HK-2 (cell line): ENCODE measurements at regions not wholly inside any gene's neighbourhood (a gene's known extent, or its start where the extent isn't known, plus 50 kb on each side); places are given as distances from the start of the nearest gene placed in this dataset.

ENCODE experiments used
- DNase-seq: peaks from one replicate; pipeline ENCODE4 v3.0.0-alpha.2; 2018; ENCODE audit not compliant: unreplicated experiment

DNA sequence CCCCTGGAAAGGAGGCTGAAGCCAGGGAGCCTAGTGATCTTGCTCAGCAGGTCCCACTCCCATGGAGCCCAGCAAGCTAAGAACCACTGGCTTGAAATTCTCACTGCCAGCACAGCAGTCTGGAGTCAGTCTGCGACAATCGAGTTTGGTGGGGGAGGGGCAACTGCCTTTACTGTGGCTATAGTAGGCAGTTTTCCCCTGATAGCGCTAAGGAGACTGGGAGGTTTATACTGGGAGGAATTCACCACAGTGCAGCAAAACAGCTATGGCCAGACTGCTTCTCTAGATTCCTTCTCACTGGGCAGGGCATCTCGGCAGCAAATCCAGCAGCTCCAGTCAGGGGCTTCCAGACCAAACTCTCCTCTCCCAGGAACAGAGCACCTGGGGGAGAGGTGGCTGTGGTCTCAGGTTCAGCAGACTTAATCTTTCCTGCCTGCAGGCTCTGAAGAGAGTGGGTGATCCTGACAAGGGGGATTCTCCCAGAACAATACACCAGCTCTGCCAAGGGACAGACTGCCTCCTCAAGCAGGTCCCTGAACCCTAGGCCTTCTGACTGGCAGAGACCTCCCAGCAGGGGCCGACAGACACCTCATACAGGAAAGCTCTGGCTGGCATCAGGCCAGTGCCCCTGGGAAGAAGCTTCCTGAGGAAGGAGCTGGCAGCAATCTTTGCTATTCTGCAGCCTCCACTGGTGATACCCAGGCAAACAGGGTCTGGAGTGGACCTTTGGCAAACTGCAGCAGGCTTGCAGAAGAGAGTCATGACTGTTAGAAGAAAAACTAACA is 548.5 kb upstream of the NEGR1 start:
- no peak for DNase-seq

DNA sequence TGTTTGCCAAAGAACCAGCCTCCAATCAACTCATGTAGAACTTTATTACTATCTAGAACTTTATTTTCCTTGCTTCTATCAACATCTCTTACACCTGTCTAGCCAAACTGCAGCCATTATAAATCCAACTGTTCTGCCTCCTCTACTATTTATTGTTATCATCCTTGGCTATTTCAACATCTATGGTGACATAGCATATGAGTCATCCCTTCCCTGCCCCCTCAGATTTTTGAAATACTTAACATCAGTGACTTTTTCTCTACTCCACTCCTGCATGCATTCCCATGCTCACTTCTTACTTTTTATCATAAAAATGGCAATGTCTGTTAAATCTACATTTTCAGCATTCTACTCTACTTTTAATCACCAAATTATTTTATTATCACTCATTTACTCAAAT is 544.9 kb upstream of the NEGR1 start:
- DNase-seq: no peak

DNA sequence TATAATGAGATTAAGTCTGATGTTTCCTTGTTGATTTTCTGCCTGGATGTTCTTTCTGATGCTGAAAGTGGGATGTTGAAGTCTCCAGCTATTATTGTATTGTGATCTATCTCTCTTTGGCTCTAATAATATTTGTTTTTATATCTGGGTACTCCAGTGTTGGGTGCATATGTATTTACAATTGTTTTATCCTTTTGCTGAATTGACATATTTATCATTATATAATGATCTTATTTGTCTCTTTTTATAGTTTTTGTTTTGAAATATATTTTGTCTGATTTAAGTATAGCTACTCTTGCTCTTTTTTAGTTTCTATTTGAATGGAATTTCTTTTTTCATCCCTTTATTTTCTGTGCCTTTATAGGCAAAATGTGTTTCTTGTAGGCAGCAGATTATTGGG is 522.2 kb upstream of the NEGR1 start:
- DNase-seq: no peak

DNA sequence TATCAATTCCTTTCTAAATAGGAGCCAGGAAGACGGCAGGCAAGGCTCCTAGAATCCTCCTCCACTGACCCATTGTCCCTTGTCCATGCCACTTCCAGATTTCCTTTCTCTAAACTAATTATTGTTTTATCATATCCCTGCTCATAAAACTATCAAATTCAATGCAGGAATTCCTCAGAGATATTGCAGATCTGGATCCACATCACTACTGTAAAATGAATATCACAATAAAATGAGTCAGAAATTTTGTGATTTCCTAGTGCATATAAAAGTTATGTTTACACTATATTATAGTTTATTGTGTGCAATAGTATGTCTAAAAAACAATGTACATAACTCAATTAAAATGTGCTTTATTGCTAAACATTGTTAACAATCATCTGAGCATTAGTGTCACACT is 498.7 kb upstream of the NEGR1 start:
- DNase-seq: no peak

DNA sequence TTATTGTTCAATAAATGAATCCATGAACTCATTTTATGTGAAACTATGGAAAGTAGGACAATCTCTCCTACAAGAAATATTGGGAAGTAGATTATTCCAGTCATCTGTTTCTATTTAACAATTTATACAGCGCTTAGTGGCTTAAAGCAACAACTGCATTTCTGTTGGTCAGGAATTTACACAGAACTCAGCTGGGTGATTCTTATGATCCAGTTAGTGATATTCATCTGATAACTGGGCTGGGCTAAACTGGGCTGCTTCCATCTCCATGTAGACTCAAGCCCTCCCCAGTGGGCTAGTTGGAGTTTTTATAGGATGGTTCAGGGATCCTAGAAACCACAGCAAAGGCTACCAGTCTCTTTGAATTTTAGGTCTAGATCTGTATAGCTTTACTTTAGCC is 497.9 kb upstream of the NEGR1 start:
- DNase-seq: no peak

DNA sequence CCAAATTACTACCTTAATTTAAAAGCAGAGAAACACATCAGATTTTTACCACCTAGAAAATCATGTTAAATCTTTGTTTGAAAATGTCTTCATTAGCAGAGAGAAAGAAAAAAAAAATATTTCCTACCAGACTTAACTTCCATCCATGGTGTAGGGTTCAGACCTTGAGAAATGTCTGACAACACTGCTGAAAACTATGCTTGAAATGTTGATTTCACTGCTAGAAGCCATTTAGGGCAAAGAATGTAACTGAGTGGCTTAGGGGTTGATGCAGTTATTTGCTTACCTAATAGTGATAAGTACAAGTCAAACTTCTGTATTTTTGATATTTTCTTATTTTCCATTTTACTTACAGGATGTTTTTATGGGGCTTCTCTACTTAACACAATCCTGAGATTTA is 495.6 kb upstream of the NEGR1 start:
- DNase-seq: no peak

DNA sequence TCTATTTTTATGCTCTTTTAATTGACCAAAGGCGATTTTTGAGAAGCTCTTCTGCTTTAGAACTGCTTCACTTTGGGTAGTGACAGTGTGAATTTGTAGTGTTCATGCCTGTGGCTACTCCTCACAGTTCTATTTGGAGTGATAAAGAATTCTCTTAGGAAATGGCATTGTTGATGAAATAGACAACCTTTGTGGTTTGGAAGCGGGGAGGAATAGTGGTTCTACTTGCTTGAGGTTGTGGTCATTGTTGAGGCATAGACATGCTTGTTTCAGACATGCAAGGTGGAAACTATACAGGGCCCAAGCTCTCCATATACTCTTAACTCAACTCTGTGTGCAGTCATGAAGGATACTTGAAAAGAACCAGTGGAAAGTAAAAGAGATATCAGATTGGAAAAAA is 481.1 kb upstream of the NEGR1 start:
- no peak for DNase-seq

DNA sequence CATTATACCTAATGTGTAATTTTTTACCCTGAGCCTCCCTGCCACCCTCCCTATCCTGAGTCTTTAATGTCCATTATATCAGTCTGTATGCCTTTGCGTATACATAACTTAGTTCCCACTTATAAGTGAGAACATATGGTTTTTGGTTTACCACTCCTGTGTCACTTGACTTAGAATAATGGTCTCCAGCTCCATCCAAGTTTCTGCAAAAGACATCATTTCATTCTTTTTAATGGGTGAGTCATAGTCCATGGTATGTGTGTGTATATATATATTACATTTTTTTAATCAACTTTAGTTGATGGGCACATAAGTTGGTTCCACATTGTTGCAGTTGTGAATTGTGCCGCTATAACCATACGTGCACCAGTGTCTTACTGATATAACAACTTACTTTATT is 477.1 kb upstream of the NEGR1 start:
- DNase-seq: no peak

DNA sequence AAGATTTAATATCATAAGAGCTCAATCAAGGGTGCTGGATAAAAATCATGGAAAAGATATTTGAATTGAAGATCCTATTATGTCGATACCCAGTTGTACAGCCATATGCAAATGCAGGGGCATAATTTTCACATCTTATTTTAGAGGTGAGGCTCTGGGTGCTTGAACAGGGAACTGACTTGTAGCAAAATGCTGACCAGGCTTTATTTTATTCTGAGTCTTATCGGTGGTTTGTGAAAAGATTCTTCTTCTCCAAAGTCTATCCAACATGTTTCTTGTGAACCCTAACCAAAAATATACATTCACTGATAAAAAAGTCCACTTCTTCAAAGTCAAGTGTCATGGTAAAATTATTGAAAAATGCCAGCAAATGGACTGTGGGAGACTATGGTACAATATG is 475.5 kb upstream of the NEGR1 start:
- no peak for DNase-seq

DNA sequence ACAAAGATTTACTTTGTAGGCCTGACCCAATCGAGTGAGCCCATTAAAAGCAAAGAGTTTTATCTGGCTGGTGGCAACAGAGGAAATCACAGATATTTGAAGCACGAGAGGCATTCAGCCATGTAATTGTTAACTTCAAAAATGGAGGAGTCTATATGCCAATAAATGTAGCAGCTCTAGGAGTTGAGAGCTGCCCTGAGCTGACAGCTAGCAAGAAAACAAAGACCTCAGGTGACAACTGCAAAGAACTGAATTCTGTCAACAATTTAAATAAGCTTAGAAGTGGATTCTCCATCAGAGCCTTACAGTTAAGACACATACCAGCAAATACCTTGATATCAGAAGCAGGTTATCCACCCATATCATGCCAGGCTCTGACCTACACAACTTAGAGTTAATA is 463.1 kb upstream of the NEGR1 start:
- DNase-seq: no peak

DNA sequence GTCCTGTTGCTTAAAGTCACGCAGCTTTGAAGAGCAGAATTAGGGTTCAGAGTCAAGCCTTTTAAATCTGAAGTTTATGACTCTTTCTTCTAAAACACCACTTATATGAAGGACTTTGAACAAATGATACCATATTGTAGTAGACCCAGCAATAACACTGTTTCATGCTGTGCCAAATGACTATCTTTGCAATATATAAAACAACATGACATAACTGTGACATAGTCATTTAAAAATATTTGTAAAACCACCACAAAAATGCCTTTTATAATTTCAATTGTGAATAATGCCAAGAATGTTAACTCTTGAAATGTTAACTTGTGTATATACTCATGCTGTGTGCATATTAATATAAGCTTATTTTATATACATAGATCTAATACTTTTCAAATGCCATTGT is 452.1 kb upstream of the NEGR1 start:
- DNase-seq: no peak

DNA sequence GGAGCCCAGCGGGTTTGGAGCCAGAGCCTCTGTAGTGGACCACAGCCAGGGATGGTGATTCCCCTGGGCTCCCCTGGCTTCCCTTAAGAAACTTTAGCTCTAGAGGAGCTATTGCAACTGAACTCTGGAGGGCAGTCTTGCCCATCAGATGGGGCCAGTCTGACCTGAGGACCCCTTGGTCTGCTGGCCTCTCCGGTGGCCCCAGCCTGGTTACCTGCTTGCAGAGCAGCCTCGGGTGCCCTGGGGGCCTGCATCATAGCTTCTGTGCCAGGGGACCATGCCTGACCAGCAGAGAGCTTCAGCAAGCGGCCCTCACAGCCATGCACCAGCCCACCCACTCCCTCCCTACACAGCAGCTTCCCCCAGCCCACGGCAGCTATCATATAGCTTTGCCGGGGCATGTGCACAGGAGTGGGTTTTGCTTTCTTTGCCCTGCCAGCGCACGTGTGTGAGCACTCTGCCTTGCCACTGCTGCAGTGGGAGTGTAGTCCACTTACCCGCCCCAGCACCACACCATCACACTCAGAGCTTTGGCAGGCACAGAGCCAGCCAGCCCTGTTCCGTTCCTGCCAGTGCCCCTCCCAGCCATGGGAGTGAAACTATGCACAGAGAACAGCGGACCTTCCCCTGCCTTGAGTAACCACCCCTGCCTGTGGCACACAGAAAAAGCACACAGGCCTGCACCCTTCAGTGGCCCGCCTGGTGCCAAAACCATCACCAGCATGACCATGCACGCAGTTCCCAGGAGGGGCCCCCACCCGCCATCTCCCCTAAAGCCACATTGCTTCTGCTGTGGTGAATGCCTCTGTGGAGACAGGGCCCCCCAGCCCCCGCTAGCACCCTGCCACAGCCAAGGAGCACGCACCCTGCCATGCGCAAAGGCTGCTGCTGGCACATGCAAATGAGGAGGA is 442.9 kb upstream of the NEGR1 start:
- no peak for DNase-seq

DNA sequence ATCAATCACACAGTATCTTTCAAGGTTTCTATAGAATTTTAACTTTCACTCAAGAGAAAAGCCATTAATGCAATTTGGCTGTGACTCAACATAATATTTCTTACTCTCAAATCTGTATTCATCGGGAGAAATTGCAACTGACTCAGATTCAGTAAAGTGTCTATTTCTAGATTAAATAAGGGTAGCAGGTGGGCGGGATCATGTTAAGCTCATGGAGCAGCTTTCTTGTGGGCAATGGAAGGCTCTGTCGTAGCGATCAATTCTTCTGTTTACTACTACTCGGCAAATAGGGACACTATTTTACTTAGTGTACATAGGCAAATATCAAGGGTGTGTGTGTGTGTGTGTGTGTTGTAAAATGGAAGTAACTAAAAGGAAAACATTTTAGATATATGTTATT is 423.6 kb upstream of the NEGR1 start:
- no peak for DNase-seq

DNA sequence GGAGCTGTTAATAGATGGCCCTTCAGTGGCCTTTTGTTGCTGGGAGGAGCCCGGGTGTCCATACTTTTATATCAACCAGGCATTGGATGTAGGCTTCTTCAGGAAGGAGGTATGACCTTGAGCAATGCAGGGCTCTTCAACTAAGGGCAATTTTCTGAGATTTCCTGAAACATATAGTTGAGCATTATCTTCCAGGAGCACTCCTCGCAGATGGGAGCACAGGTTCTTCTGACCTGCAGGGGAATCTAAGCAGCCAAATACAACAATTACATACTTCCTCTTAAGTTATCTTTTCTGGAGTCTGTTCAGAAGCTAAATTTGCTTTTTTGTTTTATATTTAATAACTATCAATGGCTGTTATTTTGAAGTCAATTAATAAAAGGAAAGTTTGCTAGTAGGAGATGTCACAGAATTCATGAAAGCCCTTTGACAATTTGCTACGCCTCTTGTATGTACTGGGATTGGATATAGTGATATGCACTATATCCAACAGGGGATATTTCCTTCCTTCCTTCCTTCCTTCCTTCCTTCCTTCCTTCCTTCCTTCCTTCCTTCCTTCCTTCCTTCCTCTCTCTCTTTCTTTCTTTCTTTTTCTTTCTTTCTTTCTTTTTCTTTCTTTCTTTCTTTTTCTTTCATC is 422.6 kb upstream of the NEGR1 start:
- no peak for DNase-seq

DNA sequence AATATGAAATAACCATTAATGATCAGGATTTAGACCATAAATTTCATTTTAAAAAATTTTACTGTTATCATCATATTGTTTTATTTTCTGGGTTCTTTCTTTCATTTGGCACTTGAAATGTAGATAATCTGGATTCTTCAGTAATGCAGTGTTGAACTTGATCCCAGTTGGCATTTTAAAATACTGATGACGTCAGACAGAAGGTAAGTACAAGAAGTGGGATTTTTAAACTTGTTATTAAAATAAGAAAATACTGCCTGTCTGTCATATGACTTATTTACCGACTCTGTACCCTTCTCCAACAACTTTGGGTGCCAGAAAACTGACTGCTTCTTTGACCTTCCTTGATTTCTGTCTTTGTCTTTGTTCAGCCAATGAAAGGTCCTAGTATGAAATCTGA is 415.1 kb upstream of the NEGR1 start:
- no peak for DNase-seq

DNA sequence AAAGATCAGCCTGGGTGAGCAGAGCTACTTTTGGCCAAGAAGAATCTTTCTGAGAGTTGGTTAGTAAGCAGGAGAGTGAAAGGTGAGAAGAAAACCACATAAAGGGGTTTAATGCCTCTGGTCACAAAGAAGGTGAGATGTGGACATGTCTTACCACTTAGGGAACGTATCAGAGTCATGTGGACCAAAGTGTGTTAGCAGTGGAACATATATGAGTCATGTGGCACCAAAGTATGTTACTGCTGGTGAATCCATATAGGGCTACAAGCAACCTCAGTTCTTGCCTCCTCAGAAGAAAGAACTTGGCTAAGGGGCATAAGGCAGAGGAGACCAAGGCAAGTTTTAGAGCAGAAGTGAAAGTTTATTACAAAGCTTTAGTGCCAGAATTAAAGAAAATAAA is 411.6 kb upstream of the NEGR1 start:
- no peak for DNase-seq

DNA sequence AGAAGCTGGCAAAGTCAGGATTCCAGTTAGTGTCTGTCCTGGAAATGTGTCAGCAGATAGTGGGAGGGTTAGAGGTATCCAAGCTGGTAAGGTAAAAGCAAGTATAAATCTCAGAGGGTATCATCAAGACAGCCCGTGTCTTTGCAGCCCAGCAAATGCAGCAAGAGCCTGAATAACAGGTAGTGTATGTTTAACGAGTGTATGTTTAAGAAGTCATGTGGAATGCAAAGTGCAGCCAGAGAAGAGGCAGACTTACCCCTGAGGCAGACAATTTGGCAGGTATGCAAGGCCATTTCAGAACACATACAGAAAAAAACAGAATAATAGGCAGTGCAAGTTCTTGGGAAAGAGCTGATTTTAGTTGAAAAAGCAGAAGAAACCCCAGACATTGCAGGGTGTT is 411.0 kb upstream of the NEGR1 start:
- DNase-seq: no peak

DNA sequence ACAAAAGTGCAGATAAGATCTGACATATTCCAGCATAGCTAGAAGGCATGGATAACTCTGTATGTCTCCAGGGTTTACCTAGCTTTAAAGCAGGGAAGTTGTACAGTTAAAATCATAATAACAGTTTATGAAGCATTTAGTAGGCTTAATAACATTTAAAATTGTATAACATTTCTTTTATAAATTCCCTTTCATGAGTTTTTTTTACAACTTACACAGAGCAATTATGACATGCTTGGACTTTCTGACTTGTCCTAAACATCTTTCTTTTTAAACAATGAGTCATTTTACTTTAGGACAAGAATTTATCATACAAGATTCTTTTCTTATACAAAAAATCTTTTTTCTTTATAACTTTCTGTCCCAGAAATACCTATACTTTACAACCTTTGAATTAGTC is 408.5 kb upstream of the NEGR1 start:
- DNase-seq: no peak

DNA sequence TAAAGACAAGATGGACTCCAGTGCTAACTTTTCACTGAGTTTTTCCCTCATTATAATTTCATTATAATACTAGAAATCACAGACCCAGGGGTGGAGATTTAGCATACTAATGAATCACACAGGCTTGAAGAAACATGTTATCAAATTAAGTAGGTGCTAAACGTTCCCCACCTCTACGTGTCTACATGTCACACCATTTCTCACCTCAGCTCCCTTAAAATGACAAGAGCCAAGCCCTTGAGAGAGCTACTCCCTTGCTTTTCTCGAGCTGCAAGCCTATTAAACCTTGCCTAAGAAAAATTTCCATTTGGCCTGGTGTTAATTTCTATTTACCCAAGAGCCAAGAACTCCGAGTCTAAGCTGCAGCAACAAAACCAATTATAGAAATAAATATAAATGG is 396.3 kb upstream of the NEGR1 start:
- no peak for DNase-seq

DNA sequence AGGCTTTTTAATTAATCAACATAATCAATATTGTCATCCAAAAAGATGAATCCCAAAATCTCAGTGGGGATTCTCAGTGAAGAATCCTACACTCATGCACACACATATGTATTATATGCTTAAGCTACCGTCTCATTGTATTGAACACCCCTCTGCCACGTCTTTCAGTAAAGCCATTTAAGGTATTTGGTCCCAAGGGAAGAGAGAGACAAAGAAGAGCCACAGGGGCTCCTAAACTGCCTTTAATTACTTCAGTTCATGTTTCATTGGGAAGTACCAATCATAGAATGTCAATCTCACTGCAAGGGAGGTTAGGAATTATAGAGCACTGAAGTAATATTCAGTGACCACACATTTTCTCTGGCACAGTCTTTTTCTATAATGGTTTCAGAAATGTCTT is 388.6 kb upstream of the NEGR1 start:
- DNase-seq: no peak

DNA sequence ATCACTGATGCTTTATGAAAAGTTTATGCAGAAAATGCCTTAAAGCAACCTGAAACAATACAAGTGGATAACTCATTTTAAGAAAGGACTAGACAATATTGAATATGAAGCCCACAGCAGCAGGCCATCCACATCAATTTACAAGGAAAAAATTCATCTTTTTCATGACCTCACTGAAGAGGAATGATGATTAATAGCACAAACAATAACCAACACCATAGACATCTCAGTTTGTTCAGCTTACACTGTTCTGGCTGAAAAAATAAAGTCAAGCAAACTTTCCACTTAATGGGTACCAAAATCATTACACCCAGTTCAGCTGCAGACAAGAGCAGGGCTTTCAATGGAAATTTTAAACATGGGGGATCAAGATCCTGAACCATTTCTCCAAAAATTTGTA is 380.6 kb upstream of the NEGR1 start:
- DNase-seq: no peak

DNA sequence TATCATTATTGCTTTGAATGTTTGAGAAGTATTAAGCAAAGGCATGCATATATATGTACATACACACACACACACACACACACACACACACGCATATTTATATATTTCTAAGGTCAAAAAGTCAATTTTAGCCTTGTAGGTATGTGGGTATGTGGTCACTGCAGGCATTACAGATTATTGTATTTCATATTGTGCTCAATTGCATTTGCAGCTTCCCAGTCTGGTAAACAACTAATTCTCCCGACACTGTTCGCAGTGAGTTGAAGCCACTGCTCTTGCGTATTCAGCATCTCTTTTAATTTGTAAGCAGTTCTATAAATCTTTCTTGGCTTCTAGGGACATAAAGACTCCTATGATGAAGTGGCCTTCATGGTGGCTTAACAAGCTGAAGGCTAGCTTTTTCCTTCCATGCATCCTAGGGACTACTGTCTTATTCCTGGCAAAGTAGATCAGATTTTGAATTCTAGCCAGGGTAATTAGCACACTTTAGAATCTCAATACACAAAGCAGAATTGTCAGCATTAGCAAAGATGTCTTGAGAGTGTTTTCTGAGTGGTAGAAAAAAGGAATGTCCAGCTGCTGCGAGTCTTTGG is 368.6 kb upstream of the NEGR1 start:
- DNase-seq: no peak
